Prostate gland (tissue), 2 donors: ENCODE measurements at regions not wholly inside any gene's neighbourhood (a gene's known extent, or its start where the extent isn't known, plus 50 kb on each side); places are given as distances from the start of the nearest gene placed in this dataset.

Experiments
- POLR2A ChIP-seq: fragments of 450-650 bp; IDR thresholded peaks from one replicate; pipeline ENCODE4 v1.6.1; 2016; ENCODE audit warnings: antibody characterized with exemption, mild to moderate bottlenecking
- POLR2AphosphoS5 ChIP-seq: sonication (generic); formaldehyde crosslinking; IDR thresholded peaks from one replicate; pipeline ENCODE4 v1.6.1; 2017; ENCODE audit warnings: antibody characterized with exemption
- TF ChIP-seq, protein P1 (sequence below), 4 experiments: fragments of 200-600 bp in 2 of 4; fragments of 450-650 bp in 2 of 4; sonication (generic) in 2 of 4; IDR thresholded peaks; 1 replicate in 3 of 4; 2 replicates in 1 of 4; pipeline ENCODE4 v1.5.1; 2016 to 2019; ENCODE audit warnings: antibody characterized with exemption in 4 of 4, mild to moderate bottlenecking in 2 of 4, moderate library complexity in 2 of 4

DNA sequence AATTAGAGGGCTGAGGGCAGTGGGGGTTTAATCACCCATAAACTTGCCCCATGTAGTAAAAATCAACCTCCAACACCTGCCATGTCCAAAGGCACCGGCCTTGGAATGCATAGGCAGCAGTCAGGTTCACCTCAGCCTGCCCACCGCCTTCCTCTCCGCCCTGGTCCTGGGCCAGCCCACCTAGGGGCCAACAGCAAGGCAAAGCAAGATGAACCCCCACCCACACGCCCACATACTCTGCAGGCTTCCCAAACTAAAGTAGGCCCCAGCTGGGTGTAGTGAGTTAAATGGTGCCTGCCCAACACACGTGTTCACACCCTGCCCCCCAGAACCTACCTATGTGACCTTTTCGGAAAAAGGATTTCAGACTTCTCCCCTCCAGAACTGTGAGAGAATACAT lies 92.9 kb upstream of the RAI14 start:
- TF ChIP-seq, protein P1, sequence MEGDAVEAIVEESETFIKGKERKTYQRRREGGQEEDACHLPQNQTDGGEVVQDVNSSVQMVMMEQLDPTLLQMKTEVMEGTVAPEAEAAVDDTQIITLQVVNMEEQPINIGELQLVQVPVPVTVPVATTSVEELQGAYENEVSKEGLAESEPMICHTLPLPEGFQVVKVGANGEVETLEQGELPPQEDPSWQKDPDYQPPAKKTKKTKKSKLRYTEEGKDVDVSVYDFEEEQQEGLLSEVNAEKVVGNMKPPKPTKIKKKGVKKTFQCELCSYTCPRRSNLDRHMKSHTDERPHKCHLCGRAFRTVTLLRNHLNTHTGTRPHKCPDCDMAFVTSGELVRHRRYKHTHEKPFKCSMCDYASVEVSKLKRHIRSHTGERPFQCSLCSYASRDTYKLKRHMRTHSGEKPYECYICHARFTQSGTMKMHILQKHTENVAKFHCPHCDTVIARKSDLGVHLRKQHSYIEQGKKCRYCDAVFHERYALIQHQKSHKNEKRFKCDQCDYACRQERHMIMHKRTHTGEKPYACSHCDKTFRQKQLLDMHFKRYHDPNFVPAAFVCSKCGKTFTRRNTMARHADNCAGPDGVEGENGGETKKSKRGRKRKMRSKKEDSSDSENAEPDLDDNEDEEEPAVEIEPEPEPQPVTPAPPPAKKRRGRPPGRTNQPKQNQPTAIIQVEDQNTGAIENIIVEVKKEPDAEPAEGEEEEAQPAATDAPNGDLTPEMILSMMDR (IDR thresholded peaks at IDR 0.05) = no peak
- TF ChIP-seq POLR2AphosphoS5 (no peak), POLR2A (no peak)
